NB4 (cell line): ENCODE measurements at regions not wholly inside any gene's neighbourhood (a gene's known extent, or its start where the extent isn't known, plus 50 kb on each side); places are given as distances from the start of the nearest gene placed in this dataset.

ENCODE experiments used
- CTCF ChIP-seq: IDR thresholded peaks from one replicate; pipeline ENCODE4 v1.5.1; 2012; ENCODE audit warnings: low read depth, low read length
- MAX ChIP-seq: IDR thresholded peaks from 2 replicates; pipeline ENCODE4 v1.6.1; 2011; ENCODE audit warnings: low read depth, low read length
- MYC ChIP-seq: IDR thresholded peaks from 2 replicates; pipeline ENCODE4 v1.6.1; 2011; ENCODE audit warnings: low read depth, low read length
- POLR2A ChIP-seq: IDR thresholded peaks from 2 replicates; pipeline ENCODE4 v1.6.1; 2011; ENCODE audit warnings: mild to moderate bottlenecking; ENCODE audit not compliant: insufficient read length; ENCODE audit errors: extremely low read depth

- TF ChIP-seq CTCF (no peak), POLR2A (no peak), MAX (no peak), MYC (no peak)
These were observed 239.6 kb upstream of the C1orf174 start for GRCh38 chr1:4139646-4140045.
